Suprapubic skin (tissue), 4 donors: ENCODE measurements at regions not wholly inside any gene's neighbourhood (a gene's known extent, or its start where the extent isn't known, plus 50 kb on each side); places are given as distances from the start of the nearest gene placed in this dataset.
A peak's percentile ranks its signal among the peaks of the same experiment; 100 is the strongest.

Experiments used
- DNase-seq, 2 donors: peaks; one replicate each; pipeline ENCODE4 v3.0.0-alpha.2; 2019; ENCODE audit warnings: low spot score in 2 of 2
- H3K27ac ChIP-seq: fragments of 200-600 bp; sonication (generic); one replicate; pipeline ENCODE4 v1.5.1; 2019
- H3K27me3 ChIP-seq: fragments of 200-600 bp; sonication (generic); one replicate; pipeline ENCODE4 v1.5.1; 2019
- H3K36me3 ChIP-seq: fragments of 200-600 bp; sonication (generic); one replicate; pipeline ENCODE4 v1.5.1; 2019
- H3K4me1 ChIP-seq: fragments of 200-600 bp; sonication (generic); one replicate; pipeline ENCODE4 v1.5.1; 2019
- H3K4me3 ChIP-seq: fragments of 200-600 bp; sonication (generic); one replicate; pipeline ENCODE4 v1.5.1; 2019; ENCODE audit warnings: mild to moderate bottlenecking
- H3K9me3 ChIP-seq: fragments of 200-600 bp; sonication (generic); one replicate; pipeline ENCODE4 v1.5.1; 2019
- EP300 ChIP-seq: sonication (generic); formaldehyde crosslinking; IDR thresholded peaks from one replicate; pipeline ENCODE4 v1.6.1; 2017; ENCODE audit warnings: antibody characterized with exemption
- POLR2A ChIP-seq, 2 donors: fragments of 450-650 bp; IDR thresholded peaks; one replicate each; pipeline ENCODE4 v1.6.1; 2017; ENCODE audit warnings: antibody characterized with exemption in 2 of 2, mild to moderate bottlenecking in 2 of 2, moderate library complexity in 2 of 2
- POLR2AphosphoS5 ChIP-seq, 3 donors: sonication (generic); formaldehyde crosslinking; IDR thresholded peaks; one replicate each; pipeline ENCODE4 v1.6.1; 2017; ENCODE audit warnings: antibody characterized with exemption in 3 of 3
- WGBS: methylation state at CpG from one replicate; pipeline ENCODE4 v1.1.5; 2018; 5-methylcytosine and 5-hydroxymethylcytosine counted together
- TF ChIP-seq, protein P1 (sequence below), 2 donors: fragments of 200-600 bp in 1 of 2; fragments of 450-650 bp in 1 of 2; sonication (generic) in 1 of 2; IDR thresholded peaks; one replicate each; pipeline ENCODE4 v1.5.1; 2016 to 2019; ENCODE audit warnings: antibody characterized with exemption in 2 of 2, mild to moderate bottlenecking in 1 of 2, moderate library complexity in 1 of 2

GRCh38 chr7:19491821-19492452 lies 216.9 kb downstream of the POLR1F start:
- Histone ChIP-seq H3K27ac (no peak overlapping the region), H3K36me3 (no peaks in the 10 kb centered on the region), H3K27me3 (no peaks in the 10 kb centered on the region), H3K4me3 (no peak overlapping the region), H3K9me3 (no peaks in the 10 kb centered on the region), H3K4me1 (no peaks in the 10 kb centered on the region)
- WGBS, result 63% methylated on average over 7 of the region's 7 CpGs
- no peak for TF ChIP-seq POLR2A (IDR thresholded peaks at IDR 0.05)
- TF ChIP-seq, protein P1, sequence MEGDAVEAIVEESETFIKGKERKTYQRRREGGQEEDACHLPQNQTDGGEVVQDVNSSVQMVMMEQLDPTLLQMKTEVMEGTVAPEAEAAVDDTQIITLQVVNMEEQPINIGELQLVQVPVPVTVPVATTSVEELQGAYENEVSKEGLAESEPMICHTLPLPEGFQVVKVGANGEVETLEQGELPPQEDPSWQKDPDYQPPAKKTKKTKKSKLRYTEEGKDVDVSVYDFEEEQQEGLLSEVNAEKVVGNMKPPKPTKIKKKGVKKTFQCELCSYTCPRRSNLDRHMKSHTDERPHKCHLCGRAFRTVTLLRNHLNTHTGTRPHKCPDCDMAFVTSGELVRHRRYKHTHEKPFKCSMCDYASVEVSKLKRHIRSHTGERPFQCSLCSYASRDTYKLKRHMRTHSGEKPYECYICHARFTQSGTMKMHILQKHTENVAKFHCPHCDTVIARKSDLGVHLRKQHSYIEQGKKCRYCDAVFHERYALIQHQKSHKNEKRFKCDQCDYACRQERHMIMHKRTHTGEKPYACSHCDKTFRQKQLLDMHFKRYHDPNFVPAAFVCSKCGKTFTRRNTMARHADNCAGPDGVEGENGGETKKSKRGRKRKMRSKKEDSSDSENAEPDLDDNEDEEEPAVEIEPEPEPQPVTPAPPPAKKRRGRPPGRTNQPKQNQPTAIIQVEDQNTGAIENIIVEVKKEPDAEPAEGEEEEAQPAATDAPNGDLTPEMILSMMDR (IDR thresholded peaks at IDR 0.05), result peak in 1 of 2 donors; percentile 40
- no peak for DNase-seq

- WGBS, result 81% methylated on average over 5 of the region's 5 CpGs
- no peak for TF ChIP-seq EP300
- TF ChIP-seq POLR2AphosphoS5 (IDR thresholded peaks at IDR 0.05), result no peak
- no peak for TF ChIP-seq POLR2A (IDR thresholded peaks at IDR 0.05)
- TF ChIP-seq, protein P1 (IDR thresholded peaks at IDR 0.05), result no peak
- no peaks in the 10 kb centered on the region for H3K4me1 ChIP-seq
Observed at GRCh38 chr7:19491371-19491770, 217.5 kb downstream of the POLR1F start.

DNA sequence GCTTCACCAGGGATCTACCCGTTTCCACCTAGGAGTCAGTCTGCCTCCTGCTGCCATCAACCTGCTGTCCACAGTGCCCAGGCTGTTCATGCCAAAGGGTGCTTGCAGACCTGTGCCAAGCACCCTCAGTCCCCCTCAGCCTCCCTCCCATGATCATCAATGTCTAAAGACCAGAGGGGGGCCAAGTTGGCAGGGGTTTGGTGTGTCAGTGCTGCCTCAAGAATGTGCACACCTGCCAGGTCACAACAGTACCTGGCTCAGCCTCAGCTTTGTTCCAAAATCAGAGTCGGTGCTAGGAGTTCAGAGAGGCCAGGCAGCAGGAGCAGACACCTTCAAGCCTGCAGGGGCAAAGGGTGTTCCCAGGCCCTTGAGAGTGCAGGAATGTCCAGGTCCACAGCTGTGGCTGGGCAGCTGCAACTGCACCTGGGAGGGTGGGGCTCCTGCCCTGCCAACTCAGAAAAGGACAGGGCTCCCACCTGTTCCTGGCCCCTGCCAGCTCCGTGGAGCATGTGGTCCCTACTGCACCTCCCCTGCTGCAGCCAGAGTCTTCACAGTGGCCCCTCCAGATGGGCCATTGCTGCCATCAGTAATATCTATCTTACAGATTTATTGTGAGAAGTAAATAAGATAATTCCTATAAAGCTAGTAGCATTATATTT lies 219.5 kb downstream of the POLR1F start:
- H3K4me1 ChIP-seq, result no peaks in the 10 kb centered on the region
- H3K27me3 ChIP-seq, result no peaks in the 10 kb centered on the region
- H3K27ac ChIP-seq, result no peak overlapping the region
- TF ChIP-seq POLR2A (IDR thresholded peaks at IDR 0.05) (no peak), POLR2AphosphoS5 (IDR thresholded peaks at IDR 0.05) (no peak), EP300 (no peak)
- TF ChIP-seq, protein P1 (IDR thresholded peaks at IDR 0.05), result no peak
- DNase-seq, result no peak
- WGBS, result 72% methylated on average over 2 of the region's 3 CpGs
- no peak overlapping the region for H3K4me3 ChIP-seq
- H3K36me3 ChIP-seq, result no peaks in the 10 kb centered on the region
- H3K9me3 ChIP-seq, result no peaks in the 10 kb centered on the region

More at GRCh38 chr7:19491371-19491770, 217.5 kb downstream of the POLR1F start:
- no peaks in the 10 kb centered on the region for H3K36me3 ChIP-seq
- H3K4me3 ChIP-seq, result no peak overlapping the region
- no peak overlapping the region for H3K27ac ChIP-seq
- no peak for DNase-seq
- H3K9me3 ChIP-seq, result no peaks in the 10 kb centered on the region
- H3K27me3 ChIP-seq, result no peaks in the 10 kb centered on the region

- no peak for TF ChIP-seq POLR2A (IDR thresholded peaks at IDR 0.05)
- TF ChIP-seq POLR2AphosphoS5 (IDR thresholded peaks at IDR 0.05), result no peak
- Histone ChIP-seq H3K4me3 (no peak overlapping the region), H3K4me1 (no peaks in the 10 kb centered on the region), H3K9me3 (no peaks in the 10 kb centered on the region), H3K27ac (no peak overlapping the region), H3K27me3 (no peaks in the 10 kb centered on the region), H3K36me3 (no peaks in the 10 kb centered on the region)
- WGBS, result 80% methylated on average over 2 of the region's 2 CpGs
- DNase-seq, result no peak
Observed at GRCh38 chr7:19488056-19488455, 220.8 kb downstream of the POLR1F start.

DNA sequence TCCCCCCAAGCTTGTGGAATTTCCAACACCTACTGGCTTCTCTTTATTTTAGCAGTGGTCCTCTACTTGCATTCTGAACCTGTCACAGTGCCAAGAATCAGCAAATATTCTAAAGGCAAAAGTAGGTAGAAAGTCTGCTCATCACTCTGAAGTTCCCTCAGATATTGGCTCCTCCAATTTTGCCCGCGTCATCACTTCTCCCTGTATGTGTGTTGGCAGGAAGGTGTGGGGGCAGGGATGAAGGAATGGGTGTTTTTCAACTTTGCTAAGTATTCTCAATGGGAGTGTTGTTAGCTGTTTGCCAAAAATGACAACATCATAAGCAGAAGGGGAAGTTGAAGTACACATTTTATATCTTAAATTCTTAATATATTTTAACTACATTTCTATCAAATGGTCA lies 226.2 kb downstream of the POLR1F start:
- WGBS, result 86% methylated on average over 2 of the region's 2 CpGs
- Histone ChIP-seq H3K9me3 (no peaks in the 10 kb centered on the region), H3K4me3 (no peak overlapping the region), H3K27me3 (no peaks in the 10 kb centered on the region), H3K36me3 (no peaks in the 10 kb centered on the region), H3K4me1 (no peaks in the 10 kb centered on the region), H3K27ac (no peak overlapping the region)
- no peak for DNase-seq
- no peak for TF ChIP-seq EP300
- no peak for TF ChIP-seq POLR2AphosphoS5 (IDR thresholded peaks at IDR 0.05)
- TF ChIP-seq, protein P1 (IDR thresholded peaks at IDR 0.05), result no peak
- TF ChIP-seq POLR2A (IDR thresholded peaks at IDR 0.05), result no peak
